ENCODE measurements at regions not wholly inside any gene's neighbourhood (a gene's known extent, or its start where the extent isn't known, plus 50 kb on each side); places are given as distances from the start of the nearest gene placed in this dataset.
"Not testable (repeated sequence)": the region's sequence is repeated elsewhere in the genome, so short reads cannot be mapped to it uniquely, and the experiment has no call there.

DNA sequence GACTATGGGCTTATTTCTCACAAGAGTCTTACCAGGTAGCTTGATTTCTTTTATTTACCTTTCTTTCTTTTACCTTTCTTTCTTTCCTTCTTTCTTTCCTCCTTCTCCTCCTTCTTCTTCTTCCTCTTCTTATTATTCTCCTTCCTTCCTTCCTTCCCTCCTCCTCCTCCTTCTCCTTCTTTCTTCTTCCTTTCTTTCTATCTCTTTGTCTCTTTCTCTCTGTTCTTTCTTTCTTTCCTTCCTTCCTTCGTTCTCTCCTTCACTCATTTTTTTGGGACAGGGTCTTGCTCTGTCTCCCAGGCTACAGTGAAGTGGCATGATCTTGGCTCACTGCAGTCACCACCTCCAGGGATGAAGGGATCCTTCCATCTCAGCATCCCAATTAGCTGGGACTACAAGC lies 363.6 kb upstream of the MAF start:
- no peak for FAIRE-seq

DNA sequence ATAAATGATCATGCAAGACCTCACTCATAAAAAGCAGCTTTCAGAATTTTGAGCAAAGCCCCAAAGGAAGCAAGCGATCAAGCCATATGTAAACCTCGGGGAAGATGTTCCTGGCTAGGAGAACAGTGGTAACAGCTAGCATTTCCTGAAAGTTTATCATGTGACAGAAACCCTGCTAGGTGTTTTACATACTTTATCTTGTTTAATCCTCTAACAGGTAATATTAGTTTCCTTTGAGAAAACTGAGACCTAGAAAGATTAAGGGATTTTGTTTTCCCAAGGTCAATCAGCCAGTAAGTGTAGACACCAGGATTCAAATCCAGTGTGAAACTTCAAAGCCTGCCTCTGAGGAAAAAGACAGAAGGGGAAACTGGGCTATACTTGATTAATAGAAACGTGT lies 362.4 kb upstream of the MAF start:
- FAIRE-seq: no peak

DNA sequence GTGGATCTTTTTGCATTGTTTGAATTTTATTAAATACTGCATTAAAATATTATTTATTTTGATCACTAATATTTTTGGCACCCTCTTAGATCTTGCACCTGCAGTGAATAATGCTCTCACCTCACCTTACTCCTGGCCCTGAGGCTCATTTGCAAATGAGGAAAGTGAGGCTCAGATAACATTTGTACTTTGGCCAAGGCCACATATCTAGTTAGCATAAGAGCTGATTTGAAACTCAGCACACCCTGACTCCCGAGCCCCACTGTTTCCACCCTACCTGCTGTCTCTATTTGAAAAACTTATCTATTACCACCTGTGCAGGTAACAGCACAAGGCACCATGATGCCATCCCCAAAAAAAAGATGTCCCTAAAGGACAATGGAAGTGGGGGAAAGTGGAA lies 358.7 kb upstream of the MAF start:
- FAIRE-seq: no peak

DNA sequence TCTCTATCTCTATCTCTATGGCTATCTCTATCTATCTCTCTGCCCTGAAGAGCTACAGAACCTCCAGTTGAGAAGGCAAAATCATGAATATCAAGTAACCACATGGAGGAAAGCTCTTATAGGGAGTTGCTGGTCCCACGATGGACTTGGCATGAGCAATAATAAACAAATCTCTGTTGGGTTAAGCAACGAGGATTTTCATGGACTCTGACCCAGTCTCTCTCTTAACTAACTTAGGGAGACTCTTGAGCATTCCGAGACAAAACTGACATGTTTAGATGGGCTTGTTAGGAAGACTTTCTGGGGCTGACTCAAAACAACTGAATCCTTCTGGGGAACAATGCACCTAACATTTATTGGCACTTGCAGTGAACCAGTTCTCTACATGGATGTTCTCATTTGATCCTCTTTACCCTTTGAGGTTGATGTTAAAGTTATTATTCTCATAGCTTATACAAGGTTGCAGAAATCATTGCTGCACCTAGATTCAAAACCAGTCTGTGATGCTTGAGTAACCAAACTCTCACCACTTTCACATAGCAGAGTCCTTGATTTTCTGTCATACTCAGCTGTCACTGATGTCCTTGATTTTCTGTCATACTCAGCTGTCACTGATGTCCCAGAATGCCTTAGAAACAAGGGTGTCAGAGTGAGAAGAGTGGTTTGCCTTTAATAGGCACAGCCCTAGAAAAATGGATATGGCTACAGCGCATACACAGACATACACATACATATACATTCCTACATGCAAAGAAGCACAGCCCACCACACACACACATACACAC lies 354.6 kb upstream of the MAF start:
- FAIRE-seq: no peak

DNA sequence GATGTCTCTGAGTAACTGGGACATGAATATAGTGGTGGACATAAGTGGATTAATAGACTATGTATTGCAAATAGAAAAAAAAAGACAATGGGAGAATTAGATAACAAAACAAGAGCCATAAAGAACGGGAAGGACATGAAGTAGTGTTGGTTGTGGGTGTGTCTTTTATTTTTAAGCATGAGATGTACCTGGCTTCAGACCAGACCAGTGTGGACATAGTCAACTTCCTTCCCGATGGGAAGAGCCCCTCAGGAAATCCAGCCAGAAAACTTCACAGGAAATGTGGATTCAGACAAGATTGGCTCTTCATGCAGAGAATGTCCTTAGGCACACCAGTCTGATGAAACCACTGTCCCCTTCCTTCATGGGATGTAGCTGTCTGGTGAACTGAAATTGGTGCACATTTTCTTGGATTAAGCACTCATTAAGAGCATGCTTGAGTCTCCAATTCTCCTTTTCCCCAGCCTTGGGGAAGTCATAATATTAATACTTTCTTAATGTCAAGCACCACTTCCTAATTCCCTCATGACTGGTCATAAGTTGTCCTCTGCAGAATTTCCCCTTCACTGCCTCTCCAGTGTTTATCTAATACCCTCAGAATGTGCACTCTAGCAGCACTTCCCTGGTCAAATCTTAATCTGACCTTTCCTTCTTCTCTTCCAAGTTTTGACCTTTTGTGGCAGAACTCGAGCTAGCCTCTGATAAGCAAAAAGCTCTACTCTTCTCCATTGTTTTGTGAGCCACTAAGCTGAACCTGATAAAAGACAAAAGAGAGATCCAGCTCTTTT lies 350.6 kb upstream of the MAF start:
- no peak for FAIRE-seq

DNA sequence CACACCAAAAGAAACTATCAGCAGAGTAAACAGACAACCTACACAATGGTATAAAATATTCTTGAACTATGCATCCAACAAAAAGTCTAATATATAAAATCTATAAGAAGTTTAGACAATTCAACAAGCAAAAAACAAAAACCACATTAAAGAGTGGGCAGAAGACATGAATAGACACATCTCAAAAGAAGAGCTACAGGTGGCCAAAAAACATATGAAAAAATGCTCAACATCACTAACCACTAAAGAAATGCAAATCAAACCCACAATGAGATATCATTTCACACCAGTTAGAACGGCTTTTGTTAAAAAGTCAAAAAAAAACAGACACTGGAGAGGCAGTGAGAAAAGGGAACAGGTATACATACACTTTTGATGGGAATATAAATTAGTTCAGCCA lies 348.9 kb upstream of the MAF start:
- no peak for FAIRE-seq

DNA sequence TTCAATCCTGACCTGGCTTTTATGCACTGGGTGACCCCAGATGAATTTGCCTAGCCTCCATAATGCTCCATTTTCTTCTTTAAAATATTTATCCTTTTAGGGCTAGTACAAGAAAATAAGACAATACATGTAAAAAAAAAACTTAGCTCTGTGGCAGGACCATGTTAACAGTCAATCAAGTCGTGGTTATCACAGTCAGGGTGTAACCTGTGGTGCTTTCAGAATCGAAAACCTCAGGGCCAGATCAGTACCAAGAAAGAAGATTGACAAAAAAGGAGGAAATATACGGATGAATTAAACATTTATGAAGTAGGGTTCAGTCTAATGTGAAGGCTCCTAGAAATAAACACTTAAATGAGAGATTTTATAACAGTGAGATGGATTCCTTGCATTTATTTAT lies 347.2 kb upstream of the MAF start:
- no peak for FAIRE-seq

DNA sequence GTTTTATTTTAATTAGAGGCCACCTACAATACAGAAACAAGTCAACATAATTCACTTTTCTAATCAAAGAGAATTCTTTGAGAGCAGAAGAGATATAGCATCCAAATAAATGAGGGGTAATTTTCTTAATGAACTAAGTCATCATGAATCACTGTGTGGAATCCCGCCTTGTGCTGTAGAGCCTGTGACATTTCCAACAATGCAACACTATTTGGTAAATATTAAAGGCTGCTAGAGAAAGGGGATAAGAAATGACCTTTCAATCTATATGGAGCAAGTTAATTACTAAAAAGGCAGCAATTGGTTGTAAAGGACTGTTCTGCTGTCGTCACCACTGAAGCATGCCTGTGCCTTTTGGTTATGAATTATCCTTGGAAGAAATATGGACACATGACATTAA lies 345.7 kb upstream of the MAF start:
- FAIRE-seq: no peak

DNA sequence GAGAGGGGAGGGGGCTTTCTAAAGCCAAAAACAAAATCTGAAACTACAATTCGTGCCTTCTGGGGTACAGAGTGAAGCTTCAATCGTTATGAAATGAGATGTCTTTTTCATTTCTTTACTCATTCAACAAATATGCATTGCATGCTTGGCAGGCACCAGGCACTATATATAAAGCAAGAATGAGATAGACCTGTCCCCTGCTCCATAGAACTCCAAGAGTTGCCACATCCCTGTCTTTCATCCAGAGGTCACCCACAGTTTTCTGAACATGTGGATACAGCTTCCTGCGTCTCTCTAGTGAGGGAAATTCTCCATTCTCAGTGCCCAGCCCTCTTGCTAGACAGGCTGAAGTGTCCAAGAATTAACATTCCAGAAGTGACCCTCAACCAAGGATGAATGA lies 343.2 kb upstream of the MAF start:
- FAIRE-seq: no peak

DNA sequence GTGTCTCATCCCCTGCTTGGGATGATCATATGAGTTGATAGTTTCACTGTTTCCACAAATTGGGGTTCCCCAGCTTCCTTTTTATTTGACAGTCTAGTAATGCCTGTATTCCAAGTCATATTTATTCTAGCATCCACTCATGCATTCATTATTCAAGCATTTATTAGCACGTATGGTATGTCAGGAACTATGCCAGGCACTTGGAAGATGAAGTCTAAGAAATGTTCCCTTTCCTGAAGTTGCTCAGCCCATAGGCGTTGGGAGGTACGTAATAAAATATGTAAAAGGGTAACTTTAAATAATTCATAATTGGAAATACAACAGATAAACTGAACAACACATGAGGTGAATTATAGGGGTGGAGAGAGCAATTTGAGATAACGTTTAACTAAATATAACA lies 338.0 kb upstream of the MAF start:
- no peak for FAIRE-seq

DNA sequence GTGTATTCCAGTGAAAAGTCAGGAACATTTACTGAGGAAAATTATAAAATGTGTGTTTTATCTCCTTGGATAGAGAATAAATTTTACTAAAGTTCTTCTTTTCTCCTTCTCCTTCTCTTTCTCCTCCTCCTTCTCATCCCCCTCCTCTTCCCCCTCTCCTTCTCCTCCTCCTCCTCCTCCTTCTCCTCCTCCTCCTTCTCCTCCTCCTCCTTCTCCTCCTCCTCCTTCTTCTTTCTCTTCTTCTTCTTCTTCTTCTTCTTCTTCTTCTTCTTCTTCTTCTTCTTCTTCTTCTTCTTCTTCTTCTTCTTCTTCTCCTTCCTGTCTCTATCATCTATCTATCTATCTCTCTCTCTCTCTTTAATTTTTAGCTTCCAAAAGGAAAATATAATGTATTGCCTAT lies 337.1 kb upstream of the MAF start:
- FAIRE-seq: not testable (repeated sequence)

DNA sequence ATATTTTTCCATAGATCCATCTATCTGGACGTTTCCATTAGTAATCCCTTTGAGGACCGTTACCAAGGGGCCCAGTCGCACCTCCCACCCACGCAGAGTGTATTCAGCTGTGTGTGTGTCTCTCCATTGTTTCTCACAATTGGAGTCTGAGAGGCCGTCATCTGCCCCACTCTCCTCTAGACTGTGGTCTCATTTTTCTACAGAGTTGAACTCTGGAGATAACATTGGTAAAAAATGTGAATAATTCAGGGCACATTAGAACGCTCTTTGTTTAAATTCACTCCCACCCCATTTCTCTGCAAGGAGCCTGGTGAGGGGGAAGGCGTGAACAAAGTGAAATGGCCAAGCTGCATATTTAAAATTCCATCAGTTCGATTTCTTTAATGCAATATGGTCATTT lies 333.1 kb upstream of the MAF start:
- no peak for FAIRE-seq

DNA sequence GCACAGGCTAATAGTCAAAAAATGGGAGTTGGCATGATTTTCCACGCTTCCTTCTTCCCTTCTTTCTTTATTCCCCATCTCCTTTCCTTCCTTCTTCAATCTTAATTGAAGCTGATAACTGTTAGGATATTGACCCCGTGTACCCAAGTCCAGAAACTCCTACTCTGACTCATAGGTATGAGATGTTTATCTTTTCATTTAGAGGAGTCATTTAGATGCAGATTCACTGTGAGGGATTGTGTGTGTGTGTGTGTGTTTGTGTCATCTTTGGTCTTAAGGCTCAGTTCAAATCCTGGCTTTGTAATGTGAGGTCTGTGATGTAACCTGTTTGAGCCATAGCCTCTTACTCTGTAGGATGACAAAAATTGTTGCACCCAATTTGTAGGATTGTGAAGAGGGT lies 332.0 kb upstream of the MAF start:
- no peak for FAIRE-seq

DNA sequence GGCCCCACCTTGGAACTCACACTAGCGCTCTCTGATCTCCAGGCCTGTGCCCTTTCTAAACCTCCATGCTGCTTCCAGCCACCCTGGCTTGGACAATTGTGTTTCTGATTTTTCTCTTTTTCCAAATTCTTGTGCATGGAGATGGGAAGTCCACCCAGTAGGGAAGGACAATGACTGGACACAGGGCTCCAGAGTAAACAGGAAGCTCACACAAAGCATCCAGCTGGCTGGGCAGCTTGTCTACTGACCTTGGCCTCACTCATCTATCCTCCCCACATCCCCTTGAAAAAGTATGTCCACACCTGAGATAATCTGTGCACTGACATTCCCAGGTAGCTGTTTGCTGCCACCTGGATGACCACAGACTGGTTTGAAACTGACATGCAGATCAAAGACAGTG lies 331.2 kb upstream of the MAF start:
- no peak for FAIRE-seq

DNA sequence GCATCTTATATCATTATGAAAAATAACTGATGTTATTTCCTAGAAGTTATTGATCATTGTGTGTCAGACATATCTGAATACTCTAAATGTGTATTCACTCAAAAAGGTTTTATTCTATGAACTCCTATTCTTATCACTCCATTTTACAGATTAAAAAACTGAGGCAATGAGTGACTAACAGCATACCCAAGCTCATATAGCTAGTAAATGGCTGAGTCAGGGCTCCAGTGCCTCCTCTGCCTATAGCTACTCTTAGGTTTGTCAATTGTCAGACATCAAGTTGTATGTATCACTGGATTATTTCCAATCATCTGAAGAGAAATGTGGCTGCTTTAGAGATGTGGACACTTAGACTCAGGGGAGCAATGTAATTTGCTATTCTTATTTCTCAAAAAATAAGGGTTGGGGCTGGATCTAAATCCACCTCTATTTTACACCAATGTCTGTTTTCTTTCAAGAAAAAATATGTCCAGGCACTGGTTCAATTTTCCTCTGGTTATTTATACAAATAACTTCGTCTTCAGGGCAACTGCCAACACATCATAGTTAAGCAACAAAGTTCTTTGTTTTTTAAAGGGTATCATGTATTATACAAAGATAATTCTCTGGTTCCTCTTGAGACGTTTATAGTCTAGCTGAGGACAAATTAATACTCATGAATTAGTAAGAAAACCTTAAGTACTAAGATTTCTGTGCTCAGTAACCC lies 328.9 kb upstream of the MAF start:
- no peak for FAIRE-seq

DNA sequence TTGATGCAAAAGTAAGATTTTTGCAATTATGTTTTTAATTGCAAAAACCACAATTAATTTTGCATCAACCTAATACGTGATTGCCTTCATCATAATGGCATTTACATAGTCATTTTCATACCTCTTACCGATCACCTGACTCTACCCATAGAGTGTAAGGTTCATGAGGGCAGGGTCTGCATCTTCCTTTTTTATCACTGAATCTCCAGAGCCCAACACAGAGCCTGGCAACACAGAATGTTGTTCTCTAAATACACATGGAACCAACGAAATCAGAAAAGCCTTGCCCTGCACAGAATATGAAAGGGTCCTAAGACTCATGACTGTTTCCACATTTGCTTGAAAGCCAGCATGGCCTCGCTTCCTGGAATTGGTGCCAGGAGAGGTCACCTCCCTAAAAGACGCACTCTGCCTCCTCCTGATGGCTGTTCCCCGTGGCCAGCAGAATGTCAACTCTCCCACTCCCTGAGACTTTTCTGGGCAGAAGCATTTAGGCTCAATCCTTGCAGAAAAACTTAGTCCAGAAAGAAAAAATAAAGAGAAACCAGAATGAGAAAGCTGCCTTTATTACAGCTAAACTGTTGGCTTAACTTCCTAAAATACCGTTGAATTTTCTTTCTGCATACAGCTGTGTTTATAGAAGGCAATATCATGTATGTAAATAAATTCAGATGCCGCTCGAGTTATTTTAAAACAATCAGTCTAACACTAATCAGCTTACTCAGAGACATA lies 327.8 kb upstream of the MAF start:
- no peak for FAIRE-seq

DNA sequence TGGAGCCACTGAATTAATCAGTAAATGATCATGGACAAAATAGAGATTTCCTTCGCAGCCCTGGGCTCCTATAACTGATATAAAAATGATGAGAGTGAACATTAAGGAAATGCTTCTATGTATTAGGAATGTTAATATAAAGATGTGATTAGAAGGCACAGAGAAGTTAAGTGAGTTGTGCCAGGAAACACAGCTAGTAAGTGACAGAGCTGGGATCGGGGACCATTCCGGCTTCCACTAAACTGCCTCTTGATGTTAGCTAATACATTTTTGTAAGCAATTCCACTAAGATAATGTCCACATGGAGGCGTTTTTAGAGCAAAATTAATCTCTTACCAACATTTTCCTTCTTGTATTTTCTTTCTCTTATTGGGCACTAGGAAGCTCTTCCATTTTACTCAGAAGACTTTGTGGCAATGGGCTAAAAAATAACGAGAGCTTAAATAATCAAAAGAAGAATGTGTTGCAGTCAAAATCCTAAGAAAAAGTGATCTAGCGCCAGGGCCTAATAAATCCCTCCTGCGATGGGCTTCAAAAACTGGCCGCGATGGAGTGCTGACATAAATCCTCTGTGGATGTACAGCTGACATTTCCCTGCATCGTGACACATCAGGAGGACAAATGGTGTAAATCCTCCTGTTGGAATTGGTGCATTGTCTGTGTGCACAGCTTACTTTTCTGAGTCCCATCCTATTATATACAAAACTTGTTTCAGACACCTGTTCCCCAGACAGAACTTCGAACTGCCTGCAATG lies 326.1 kb upstream of the MAF start:
- no peak for FAIRE-seq

DNA sequence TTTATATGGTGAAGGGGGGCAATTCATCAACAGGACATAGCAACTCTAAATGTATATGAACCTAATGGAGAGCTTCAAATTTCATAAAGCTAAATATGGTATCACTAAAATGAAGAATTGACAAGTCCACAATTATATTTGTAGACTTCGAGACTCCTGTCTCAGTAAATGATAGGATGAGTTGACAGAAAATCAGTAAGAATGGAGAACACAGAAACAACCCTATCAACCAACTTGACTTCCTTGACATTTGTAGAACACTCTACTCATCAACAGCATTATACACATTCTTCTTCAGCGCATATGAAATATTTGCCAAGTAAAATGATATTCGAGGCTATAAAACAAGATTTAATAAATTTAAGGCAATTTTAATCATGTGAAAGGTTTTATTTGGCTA lies 322.9 kb upstream of the MAF start:
- no peak for FAIRE-seq

DNA sequence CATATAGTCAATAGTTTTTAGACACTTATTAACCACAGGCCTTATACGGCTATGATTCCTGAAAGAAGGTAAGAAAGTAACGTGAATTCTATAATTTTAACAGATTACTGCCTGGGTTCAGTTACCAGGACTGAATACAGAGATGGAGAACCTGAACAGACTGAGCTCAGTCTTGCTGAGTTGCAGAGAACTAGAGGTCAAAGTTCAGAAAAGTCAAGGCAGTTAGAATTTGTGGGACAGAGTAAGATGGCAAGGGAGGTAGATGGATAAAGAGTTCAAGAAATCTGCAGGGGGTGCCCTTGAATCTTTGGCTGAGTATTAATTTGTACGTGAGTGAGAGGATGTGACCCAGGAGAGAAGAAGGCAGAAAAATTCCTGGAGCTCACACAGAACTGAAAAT lies 320.1 kb upstream of the MAF start:
- FAIRE-seq: no peak

DNA sequence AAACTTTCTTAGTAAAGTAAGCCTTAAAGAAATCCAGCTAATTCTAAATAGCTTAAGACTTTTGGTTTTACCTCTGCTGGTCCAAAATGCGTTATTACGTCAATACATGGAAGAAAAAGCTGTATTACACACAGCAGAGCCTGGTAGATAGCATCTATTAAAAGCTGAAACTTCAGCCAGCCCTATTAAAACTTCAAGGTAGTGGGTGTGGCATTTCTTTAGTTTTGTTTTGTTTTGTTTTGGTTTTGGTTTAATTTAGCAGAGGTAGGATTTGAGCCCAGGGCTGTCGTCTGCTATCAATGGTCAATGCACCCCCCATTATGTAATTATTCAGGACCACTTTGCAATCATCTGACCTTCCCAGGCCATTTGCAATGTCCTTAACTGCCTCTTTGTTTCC lies 318.4 kb upstream of the MAF start:
- no peak for FAIRE-seq

DNA sequence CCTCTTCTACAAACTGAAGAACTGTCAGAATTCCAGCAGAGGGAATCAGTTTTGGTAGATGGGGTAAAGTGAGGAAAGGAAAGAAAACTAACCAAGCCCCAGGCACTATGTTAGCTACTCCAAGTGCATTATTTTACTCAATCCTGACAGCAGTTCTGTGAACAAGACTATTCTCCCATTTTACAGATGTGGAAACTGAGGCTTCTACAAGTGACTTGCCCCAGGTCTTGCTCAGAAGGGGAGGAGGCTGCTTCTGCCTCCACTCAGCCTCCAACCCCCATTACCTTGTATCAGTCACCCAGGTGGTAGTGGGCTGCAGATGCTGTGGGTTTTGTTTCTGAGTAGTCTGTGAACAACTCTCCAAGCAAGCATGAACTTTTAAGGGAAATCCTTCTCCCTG lies 315.2 kb upstream of the MAF start:
- FAIRE-seq: no peak

DNA sequence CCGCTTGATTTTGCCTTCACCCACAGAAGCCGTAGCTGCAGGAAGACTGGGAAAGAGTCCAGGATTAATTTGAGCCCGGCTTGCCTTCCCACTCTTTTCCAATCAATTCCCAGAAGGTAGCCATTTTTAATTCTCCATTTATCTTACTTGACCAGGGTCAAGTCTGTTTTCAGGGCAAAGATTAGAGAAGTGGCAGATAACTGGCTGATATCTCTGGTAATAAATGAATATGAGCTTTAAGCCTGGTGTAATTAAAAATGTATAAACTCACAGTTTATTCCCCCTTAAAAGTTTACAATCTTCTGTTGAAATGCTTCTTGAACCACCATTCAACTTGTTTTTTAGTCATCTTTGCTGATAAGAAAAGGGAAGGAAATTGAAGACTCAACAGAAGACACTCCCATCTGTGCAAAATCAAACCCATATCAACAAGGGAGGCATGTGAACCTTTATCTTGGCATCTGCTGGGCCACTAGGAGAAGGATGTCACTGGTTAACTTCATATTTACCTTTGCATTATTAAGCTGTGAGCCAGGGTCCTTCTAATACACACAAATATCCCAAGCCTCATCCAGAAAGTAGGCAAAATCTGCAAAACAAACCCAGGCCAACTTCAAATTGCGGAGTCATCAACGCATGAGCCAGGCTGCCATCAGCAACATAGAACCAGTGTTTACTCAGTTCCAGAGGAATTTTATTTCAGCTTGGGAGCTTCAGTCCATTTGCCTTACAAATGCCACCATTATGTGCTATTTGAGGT lies 314.6 kb upstream of the MAF start:
- FAIRE-seq: no peak
